GM18873 (cell line): ENCODE measurements at regions not wholly inside any gene's neighbourhood (a gene's known extent, or its start where the extent isn't known, plus 50 kb on each side); places are given as distances from the start of the nearest gene placed in this dataset.
"Not testable (repeated sequence)": the region's sequence is repeated elsewhere in the genome, so short reads cannot be mapped to it uniquely, and the experiment has no call there.

ENCODE experiments used
- ATAC-seq: cut with Tn5 transposase; IDR thresholded peaks from one replicate; pipeline ENCODE4 v1.9.1; 2021; ENCODE audit warnings: mild to moderate bottlenecking, moderate library complexity, moderate number of reproducible peaks; ENCODE audit not compliant: unreplicated experiment, low FRiP score

DNA sequence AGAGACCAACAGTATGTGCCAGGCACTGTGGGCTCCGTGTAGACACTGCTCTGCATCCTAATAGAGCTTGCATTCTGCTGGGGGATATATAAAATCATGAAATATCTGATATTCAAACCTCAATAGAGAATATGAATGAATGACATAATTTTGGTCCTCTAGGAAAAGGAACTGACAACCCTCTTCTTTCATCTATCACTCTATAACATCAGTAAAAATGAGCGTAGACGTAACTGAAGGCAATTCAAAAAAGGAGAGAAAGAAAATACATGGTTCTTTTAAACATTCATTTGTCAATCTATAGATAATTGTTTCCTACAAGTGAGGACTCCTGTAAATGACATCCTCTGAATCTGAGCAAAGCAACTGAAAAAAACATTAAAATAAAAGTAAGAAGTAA is 607.4 kb upstream of the LRRN3 start:
- no peak for ATAC-seq

DNA sequence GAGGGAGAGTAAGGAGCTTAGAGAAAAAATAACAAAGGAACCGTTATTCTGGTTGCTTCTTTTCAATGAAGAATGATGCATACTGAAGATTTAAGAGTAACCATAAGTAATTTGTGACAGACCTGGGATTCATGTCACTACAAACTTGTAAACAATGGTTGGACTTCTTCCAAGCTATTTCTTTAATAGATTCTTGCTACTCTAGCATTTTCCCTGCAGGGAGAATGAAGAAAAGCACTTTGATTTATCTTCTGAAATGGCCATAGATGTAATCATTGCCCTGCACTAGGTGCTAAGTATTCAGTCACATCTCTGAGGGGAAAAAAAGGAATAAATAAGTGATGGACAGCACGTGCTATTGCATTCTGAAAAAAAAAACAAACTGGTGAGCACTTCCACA is 606.6 kb upstream of the LRRN3 start:
- ATAC-seq = no peak

DNA sequence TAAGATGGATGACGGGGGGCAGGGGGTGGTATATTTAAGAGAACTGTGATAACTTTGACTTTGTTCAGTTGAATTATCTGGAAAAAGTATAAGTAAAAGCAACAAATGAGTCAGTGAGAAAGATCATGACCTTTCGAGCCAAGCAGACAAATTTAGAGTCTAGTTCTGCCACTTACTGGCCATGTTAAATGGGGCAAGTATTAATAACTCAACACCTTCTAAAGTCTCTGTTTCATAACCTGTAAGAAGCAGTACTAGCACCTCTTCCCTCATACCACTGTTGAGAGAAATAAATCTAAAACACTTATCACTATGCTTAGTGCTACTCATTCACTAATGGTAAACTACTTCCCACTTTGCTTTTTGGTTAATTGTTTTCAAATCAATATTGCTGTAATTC is 604.4 kb upstream of the LRRN3 start:
- ATAC-seq = no peak

DNA sequence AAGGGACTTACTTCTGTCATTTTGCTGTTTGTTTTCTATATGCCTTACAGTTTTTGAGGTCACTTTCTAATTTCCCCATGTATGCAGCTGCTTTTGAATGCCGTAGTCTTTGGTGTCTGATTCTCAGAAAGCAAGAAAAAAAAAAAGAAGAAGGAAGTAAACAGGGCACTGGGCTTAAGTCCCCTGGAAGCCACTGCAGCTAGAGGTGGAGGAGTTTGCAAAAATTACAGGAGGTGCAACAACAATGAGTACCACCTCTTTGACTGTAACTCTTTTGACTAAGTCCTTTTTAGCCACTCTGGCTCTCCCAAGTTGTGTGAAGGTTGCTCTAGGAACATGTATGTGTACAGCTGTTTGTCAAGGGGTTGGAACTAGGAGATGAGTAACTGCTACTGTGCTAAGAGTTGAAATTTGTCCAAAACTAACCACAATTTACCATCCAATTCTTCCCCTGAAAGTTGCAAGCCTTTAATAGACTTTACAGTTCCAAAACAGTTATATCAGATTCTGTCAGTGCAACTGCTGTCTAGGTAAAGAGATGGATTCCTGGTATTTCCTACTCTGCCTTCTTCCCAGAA is 588.0 kb upstream of the LRRN3 start:
- no peak for ATAC-seq

DNA sequence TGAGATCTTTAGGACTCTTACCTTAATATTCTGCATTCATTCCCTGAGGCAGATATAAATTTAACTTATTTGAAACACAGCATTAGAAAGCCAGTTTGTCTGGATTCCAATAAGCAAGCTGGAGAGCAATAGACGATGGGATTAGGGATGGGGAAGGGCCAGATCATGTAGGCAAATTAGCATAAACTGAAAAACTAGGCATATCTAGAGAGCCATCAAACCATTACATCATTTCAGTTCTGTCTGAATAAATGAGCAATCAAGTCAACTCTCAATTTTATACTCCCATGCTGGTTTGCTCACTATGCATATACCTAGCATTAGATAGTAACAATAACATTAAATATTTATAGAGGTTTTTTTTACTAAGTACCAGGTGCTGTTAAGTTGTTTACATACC is 583.6 kb upstream of the LRRN3 start:
- ATAC-seq = no peak

DNA sequence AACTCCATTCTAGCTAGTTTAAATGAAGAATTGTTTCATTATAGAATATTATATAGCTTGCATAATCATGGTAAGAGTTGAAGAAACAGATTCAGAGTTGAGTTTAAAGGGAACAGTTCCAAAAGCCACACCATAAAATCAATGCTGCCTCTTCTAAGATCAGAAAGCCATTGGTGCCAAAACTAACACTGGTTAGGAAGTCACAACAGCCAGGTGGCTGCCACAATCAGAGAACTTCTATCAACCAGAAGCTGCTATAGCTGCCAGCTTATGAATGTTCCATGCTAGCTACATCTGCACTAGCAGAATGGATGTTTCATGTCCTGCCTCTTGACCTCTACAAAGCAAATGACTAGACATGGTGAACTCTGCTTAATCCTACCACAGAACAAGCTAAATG is 583.1 kb upstream of the LRRN3 start:
- ATAC-seq = no peak

DNA sequence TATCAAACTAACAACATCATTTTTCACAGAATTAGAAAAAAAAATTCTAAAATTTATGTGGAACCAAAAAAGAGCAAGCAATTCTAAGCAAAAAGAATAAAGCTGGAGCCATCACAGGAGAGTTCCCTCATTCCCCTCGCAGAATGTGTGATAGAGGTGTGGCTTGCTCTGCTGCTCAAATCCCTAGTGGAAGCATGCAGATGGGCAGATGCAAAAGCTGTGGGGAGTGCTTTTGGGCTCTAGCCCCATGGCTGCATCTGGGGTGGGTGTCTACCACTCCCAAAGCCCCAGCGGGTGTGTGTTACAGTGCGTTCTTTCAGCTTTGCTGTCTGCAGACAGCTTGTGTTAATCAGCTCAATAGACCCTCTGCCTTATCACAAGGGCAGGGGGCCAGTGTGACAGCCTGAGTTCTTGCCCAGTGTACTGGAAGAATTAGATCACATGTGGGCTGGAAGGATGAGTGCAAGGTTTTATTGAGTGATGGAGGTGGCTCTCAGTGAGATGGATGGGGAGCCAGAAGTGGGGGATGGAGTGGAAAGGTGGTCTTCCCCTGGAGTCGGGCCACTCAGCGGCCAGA is 575.9 kb upstream of the LRRN3 start:
- ATAC-seq = not testable (repeated sequence)

DNA sequence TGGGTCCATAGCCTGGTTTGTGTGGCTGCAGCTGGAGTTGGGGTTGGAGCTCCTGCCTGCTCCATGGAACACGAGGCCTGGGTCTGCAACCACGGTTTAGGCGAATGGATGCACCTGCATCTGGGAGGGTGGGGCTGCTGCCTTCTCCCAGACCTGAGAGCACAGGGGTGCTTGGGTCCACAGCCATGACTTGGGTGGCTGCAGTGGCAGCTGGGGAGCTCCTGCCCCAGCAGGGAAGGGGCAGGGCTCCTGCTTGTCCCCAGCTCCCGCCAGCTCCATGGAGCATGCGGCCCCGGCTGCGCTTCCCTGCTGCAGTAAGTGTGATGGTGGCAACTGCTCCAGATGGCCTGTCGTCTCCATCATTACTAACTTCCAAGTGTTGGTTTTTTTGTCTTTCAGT is 571.1 kb upstream of the LRRN3 start:
- no peak for ATAC-seq

DNA sequence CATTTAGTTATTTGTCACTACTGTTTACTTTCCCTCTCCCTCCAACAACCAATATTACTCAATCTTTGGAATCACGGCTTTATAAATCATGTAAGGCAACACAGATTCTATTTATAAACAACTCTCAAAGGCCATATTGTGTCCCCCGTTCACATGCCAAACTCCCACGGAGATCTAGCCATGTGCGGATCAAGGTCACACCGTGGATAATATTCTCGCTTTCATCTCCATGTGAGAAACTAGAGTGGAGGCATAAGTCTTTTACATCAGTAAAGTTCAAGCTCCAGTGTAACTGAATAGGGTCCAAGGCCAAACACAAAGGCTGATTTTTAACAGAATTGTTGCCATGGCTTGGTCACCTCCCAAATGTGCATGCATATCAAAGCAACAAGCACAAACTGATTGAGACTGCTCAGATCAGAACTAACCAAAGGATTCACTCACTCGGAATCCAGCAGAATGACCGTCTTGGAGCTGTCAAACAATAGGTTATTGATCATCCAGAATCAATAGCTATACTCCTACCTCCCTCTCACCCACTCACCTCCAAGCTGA is 569.5 kb upstream of the LRRN3 start:
- no peak for ATAC-seq

DNA sequence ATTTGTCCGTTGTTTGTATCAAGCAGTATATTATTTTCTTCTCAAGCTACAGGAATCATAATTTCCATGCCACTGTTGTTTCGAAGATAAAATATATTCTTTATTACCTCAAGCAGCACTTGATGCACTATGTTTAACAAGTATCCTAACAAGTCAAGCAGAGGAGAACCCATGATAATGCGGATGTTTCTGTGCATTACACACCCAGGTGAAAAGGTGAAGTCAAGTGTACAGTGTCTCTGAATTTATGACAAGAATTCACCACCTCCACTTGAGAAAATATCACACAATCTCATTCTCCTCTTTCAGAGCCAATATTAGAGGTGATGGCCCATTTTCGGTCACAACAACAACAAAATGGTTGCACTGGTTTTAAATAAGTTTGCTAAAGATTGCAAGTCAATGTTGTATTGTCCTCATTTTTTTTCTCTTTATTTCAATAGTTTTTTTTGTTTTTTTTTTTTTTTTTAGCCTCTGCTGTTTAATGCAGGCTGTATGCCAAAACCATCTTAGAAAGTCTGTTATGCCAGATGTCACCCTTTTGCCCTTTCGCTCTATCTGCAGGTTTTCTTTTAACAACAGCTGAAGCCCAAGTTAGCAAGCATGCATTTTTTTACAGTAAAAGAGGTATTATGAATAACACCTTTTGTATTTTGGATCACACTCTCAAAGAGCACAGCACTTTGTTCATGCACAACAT is 568.7 kb upstream of the LRRN3 start:
- ATAC-seq = no peak

DNA sequence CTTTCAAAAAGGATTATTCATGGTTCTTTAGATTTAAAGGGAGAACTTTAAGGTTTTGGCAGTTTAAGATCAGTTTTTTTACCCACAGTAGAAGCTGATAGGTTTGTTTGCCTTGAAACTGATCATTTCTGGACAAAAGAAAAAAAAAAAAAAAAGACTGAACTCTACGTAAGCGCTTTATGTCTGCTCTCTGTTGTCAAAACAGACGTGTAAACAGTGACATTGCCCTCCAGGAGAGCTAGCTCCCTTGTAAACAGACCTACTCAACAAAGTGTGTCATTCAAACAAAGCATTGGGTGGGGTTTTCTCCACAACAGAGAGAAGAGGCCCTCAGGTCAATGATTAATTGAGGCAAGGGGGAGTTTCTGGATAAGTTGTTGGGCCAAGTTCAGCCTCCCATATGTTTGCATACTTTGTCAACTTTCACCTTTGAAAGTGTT is 568.1 kb upstream of the LRRN3 start:
- ATAC-seq = no peak

DNA sequence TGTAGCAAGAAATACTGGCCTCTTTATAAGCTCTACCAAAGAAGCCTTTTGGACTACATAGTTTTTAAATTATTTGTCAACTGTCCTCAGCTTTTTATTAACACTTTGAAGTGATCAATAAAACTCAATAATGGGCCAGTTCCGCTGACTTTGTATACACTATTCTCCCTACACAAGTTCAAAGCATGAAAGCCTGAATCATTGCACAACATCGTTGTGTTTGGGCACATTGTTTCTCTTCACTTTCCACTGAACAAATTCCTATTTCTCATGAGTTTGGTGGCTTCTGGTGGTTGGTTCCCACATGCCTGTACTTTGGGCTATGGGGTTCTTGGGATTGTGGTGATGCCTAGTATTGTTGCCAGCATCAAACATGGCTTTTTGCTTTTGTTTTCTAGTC is 561.8 kb upstream of the LRRN3 start:
- no peak for ATAC-seq

DNA sequence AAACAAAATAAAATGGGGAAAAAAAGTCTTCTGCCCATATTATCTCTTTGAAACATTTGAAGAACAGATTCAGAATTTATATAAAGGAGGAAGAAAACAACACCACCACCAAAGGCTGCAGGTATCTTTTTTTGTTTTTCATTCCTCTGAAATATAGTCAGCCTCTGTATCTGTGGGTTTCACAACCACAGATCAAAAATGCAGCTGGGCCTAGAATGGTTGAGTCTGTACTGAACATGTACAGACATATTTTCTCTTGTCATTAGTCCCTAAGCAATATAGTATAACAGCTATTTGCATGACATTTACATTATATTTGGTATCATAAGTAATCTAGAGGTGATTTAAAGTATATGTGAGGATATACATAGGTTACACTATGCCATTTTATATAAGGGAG is 559.7 kb upstream of the LRRN3 start:
- no peak for ATAC-seq

DNA sequence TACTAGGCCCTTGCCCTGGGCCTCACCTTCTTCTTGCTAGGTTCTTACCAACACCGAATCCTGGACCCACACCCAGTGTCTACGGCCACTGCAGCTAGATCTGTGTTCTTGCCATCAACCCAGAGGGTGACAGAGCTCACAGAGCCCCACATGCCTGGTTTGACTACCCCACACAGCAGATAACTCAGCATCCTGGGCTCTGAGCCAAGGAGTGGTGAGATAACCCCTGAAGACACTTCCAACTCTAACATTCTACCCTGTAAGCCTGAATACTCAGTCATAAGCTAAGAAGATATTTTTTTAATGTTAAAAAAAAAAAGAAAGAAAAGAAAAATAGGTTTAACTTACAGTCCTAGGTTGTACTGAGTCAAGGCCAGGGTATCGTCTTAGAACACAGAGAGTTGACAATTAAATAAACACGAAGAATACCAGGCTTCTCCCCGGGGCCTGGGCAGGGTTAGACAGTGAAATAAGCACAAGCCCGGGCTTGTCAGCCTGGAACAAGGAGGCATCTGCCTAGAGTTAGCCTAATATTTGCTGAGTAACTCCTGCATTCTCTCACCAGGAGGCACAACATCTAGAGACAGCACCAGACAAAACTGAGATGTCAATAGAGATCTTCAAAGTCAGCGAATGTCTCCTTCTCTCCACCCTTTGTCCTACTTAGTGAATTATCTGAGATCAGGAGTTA is 556.5 kb upstream of the LRRN3 start:
- no peak for ATAC-seq

DNA sequence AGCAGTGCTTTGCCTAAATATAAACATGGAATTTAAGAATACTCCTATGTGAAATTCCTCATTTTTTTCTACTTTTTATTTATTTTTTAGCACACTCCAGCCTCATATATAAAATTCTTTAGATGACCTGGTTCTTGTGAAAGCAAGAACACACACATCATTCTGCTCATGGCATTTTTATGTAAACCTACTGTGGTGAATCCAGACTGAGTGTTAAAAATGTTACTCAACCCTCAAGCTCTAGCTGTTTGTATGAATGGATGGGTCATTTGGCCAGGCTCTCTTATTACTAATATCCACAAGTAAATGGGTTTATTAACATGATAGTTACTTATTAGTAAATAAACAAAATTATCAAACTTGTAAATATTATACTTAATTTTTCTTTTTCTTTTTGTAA is 551.7 kb upstream of the LRRN3 start:
- no peak for ATAC-seq

DNA sequence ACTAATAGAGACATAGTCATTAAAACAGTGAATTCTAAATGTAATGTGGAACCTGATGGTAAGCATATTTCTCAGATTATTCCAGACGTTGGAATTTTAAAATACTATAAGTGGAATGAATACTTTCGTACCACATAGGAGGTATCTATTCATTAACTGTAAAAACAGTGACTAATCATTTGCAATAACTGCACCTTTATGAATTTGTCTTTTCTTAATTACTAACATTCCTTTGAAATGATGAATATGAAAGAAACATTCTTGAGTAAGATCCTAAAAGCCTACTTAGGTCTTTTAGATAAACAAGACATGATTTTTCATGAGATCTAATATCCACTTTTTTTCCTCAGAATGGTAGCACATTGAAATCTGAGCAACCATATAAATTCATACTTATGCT is 549.0 kb upstream of the LRRN3 start:
- no peak for ATAC-seq

DNA sequence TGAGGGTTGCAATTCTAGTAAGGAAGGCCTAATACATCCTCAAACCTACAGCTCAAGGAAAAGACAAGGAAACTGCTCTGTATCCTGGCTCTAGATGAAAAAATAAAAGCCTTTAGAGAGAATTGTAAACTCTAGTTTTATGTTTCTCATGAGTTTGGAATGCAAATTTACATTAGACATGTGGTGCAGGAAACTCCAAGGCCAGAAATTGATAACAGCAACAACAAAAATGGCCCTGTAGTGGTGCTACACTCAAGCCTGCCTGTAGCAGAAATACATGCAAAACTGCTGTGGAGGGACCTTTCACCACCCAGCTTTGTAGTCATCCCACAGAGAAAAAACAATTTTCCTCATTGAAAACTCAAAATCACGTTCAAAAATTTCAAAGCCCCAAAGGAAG is 546.7 kb upstream of the LRRN3 start:
- no peak for ATAC-seq

DNA sequence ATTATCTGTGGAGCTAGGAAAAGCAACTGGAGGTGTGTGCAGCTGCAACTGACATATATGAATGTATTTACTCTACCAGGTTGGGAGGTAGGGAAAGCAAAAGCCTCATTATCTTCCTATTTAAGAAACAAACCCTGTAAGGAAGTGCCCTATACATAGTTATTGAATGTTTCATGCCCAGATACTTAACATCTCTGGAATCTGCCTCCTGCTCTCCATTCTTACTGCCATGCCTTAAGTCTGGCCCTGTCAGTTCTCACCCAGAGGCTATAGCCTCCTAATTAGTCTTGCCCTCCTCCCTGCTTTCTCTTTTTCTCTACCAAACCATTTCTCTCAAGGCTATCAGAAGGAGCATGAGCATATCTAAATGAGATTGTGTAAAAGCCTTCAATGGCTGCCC is 542.6 kb upstream of the LRRN3 start:
- no peak for ATAC-seq

DNA sequence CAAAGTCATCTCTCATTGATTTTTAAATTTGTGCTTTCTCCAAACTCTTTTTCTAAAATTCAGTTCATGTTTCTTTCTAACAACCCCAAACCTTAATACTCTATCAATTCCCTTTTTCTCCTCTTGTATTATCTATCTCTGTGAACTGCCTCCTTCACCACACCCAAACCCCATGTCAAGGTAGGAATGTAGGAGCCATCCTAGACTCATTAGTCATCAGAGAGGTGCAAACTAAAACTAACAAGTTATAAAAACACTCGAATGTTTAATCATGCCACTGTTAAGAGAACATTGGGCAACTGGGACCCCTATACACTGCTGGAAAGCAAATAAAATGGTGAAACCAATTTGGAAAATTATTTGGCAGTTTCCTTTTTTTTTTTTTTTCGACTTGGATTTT is 533.8 kb upstream of the LRRN3 start:
- ATAC-seq = no peak

DNA sequence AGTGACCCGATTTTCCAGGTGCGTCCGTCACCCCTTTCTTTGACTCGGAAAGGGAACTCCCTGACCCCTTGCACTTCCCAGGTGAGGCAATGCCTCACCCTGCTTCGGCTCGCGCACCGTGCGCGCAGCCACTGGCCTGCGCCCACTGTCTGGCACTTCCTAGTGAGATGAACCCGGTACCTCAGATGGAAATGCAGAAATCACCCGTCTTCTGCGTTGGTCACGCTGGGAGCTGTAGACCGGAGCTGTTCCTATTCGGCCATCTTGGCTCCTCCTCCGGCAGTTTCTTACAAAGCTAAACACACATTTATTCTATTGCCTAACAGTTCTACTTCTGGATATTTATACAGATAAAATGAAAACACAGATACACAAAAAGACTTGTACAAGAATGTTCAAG is 527.6 kb upstream of the LRRN3 start:
- ATAC-seq = not testable (repeated sequence)

DNA sequence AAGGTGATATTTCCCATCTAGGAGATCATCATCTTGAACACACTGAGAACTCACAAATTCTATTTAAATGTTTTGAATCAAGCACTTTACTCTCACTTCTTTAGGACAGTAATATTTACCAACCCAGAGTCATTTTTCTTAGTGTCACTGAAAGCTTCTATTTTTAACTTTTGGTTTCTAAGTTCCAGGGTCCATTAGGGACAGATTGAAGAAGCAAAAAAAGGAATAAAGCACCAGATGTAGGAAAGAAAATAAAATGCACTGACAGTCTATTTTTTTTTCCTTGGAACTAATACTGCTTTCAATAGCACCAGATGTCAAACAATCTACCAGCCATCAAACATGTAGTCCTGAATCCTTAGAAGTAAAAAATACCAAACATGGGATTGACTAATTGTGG is 526.7 kb upstream of the LRRN3 start:
- ATAC-seq = no peak
